ENCODE measurements at regions not wholly inside any gene's neighbourhood (a gene's known extent, or its start where the extent isn't known, plus 50 kb on each side); places are given as distances from the start of the nearest gene placed in this dataset.

DNA sequence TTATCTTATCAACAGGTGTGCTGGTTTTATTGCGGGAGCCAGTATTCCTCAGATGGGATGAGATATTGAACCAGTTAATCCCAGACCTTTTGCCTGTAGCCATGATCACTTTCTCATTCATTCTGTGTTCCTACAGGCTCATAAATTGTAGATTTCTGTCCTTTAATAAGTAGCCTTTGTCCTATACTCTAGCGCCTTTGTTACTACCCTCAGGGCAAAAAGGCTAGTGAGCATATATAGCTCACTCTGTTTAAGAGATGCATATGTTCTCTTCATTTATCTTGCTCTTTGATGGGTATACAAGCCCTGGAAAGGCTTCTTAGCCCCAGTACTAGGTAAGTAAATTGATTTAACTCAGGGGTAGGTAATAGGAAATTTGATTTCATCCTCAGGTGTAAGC is 95.1 kb downstream of the OXSM start:
- no peak overlapping the region for H3K4me3 ChIP-seq
- H3K27me3 ChIP-seq, result no peaks in the 10 kb centered on the region
- H3K4me1 ChIP-seq, result no peaks in the 10 kb centered on the region
- no peaks in the 10 kb centered on the region for H3K9me3 ChIP-seq
- WGBS, 2 donors, result 67 to 86% methylated on average over 2 of the region's 2 CpGs
- H3K36me3 ChIP-seq, result no peaks in the 10 kb centered on the region
- no peak for TF ChIP-seq EP300 (IDR thresholded peaks at IDR 0.05)
- no peak for DNase-seq (ENCODE audit: low spot score in 2 of 2)
- no peak overlapping the region for H3K27ac ChIP-seq

DNA sequence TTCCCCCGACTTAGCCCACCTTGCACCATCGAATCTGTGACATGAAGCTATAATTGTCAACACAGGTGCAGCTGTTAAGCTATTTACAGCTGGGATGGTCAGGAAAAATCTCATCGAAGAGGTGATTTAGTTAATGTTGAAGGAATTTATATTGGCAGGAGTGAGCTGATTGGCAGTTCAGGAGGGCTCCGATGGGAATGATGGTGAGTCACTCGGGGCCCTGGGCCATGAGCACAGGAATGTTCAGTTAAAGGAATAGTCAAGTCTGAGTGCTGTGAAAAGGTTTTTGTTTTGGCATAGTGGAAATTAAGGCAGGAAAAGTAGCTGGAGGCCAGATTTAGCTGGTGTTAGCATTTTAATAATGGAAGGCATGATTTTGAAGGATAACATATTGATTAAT is 95.7 kb downstream of the OXSM start:
- 68% methylated on average over 5 of the region's 5 CpGs for WGBS, 2 donors
- no peaks in the 10 kb centered on the region for H3K36me3 ChIP-seq
- H3K9me3 ChIP-seq, result no peaks in the 10 kb centered on the region
- no peak for TF ChIP-seq POLR2A (IDR thresholded peaks at IDR 0.05)
- TF ChIP-seq, protein P1, sequence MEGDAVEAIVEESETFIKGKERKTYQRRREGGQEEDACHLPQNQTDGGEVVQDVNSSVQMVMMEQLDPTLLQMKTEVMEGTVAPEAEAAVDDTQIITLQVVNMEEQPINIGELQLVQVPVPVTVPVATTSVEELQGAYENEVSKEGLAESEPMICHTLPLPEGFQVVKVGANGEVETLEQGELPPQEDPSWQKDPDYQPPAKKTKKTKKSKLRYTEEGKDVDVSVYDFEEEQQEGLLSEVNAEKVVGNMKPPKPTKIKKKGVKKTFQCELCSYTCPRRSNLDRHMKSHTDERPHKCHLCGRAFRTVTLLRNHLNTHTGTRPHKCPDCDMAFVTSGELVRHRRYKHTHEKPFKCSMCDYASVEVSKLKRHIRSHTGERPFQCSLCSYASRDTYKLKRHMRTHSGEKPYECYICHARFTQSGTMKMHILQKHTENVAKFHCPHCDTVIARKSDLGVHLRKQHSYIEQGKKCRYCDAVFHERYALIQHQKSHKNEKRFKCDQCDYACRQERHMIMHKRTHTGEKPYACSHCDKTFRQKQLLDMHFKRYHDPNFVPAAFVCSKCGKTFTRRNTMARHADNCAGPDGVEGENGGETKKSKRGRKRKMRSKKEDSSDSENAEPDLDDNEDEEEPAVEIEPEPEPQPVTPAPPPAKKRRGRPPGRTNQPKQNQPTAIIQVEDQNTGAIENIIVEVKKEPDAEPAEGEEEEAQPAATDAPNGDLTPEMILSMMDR (IDR thresholded peaks at IDR 0.05), result no peak
- TF ChIP-seq EP300 (IDR thresholded peaks at IDR 0.05), result no peak
- no peak overlapping the region for H3K27ac ChIP-seq
- DNase-seq (ENCODE audit: low spot score in 2 of 2), result no peak
- H3K27me3 ChIP-seq, result no peaks in the 10 kb centered on the region
- H3K4me3 ChIP-seq, result no peak overlapping the region
- H3K4me1 ChIP-seq, result no peaks in the 10 kb centered on the region

DNA sequence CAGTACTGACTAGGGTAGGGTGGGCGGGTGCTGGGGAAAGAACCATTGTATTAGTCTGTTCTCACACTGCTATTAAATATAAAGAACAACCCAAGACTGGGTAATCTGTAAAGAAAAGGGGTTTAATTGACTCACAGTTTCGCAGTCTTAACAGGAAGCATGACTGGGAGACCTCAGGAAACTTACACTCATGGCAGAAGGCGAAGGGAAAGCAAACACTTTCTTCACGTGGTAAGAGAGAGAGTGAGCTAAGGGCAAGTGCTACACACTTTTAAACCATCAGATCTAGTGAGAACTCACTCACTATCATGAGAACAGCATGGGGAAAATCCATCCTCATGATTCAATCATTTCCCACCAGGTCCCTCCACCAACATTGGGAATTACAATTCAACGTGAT is 98.0 kb downstream of the OXSM start:
- Histone ChIP-seq H3K27me3 (no peaks in the 10 kb centered on the region), H3K4me3 (no peak overlapping the region), H3K4me1 (no peaks in the 10 kb centered on the region), H3K9me3 (no peaks in the 10 kb centered on the region), H3K27ac (no peak overlapping the region), H3K36me3 (no peaks in the 10 kb centered on the region)
- TF ChIP-seq EP300 (IDR thresholded peaks at IDR 0.05) (no peak), POLR2A (IDR thresholded peaks at IDR 0.05) (no peak)
- TF ChIP-seq, protein P1 (IDR thresholded peaks at IDR 0.05), result no peak
- DNase-seq (ENCODE audit: low spot score in 2 of 2), result no peak
- WGBS, 2 donors, result 89 to 90% methylated on average over 5 of the region's 5 CpGs

DNA sequence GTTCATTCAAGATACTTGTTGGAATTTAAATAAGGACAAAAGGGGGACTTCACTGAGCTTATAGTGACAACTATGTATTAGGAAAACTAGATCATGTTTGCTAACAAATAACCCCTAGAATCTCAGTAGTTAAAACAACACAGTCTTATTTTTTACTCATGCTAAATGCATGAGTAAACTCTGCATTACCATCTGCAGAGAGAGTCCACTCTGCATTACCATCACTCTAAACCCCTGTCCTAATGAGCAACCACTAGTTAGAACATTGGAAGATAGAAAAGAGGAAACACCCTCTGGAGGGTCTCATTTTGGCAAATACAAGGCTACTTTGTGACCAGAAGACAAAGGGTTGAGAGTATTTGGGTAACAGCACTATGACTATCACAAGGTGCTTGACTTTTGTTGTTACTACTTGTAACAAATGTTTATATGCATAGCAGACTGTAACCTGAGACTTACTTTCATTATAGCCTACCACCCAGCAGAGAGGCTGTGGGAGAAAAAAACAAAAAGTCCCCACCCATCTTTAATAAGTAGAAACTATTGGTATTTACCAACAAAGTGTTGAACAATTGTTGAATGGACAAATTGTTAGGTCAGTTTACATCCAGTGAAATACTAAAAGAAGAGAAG is 99.1 kb downstream of the OXSM start:
- no peak for TF ChIP-seq EP300 (IDR thresholded peaks at IDR 0.05)
- TF ChIP-seq, protein P1 (IDR thresholded peaks at IDR 0.05), result no peak
- no peak for TF ChIP-seq POLR2A (IDR thresholded peaks at IDR 0.05)
- H3K4me1 ChIP-seq, result no peaks in the 10 kb centered on the region
- H3K27me3 ChIP-seq, result no peaks in the 10 kb centered on the region
- no peak overlapping the region for H3K27ac ChIP-seq
- H3K36me3 ChIP-seq, result no peaks in the 10 kb centered on the region
- DNase-seq (ENCODE audit: low spot score in 2 of 2), result no peak
- no peaks in the 10 kb centered on the region for H3K9me3 ChIP-seq
- no peak overlapping the region for H3K4me3 ChIP-seq

DNA sequence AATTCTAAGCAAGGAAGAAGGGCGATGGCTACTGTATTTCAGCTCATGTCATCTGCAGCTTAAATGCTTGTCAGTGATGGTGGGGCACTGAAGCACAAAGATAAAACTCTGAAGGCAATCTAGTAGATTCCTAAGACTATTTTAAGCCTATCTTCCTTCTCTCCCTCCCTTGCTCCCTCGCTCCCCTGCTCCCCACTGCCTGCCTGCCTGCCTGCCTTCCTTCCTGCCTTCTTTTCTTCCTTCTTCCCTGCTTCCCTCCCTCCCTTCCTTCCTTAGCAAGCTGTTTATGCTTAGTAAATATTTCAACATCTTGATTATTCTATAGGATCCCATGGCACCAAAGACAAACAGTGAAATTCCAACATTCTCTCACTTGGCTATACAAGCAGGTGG is 99.6 kb downstream of the OXSM start:
- no peak overlapping the region for H3K4me3 ChIP-seq
- H3K27me3 ChIP-seq, result no peaks in the 10 kb centered on the region
- WGBS, 2 donors, result 86 to 90% methylated on average over 2 of the region's 2 CpGs
- TF ChIP-seq, protein P1 (IDR thresholded peaks at IDR 0.05), result no peak
- TF ChIP-seq POLR2A (IDR thresholded peaks at IDR 0.05), result no peak
- TF ChIP-seq EP300 (IDR thresholded peaks at IDR 0.05), result no peak
- no peaks in the 10 kb centered on the region for H3K4me1 ChIP-seq
- H3K9me3 ChIP-seq, result no peaks in the 10 kb centered on the region
- H3K27ac ChIP-seq, result no peak overlapping the region
- DNase-seq (ENCODE audit: low spot score in 2 of 2), result no peak
- H3K36me3 ChIP-seq, result no peaks in the 10 kb centered on the region

DNA sequence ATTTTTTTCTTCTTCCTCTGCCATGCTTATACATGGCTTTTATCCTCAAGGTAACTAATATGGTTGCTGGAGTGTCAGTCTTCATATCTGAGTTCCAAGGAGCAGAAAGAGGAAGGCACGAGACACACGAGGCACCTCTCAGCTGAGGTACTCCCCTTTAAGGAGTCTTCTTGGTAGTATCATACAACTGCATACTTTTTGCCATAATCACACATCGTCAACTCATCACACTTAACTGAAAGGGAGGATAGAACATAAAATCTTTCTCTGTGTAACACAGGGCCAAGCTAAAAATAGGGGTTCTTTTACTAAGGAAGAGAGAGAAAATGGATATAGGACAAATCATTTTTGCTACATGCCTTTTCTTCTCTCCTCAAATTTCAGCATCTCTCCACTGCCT is 104.2 kb downstream of the OXSM start:
- no peaks in the 10 kb centered on the region for H3K9me3 ChIP-seq
- TF ChIP-seq POLR2A (IDR thresholded peaks at IDR 0.05) (no peak), EP300 (IDR thresholded peaks at IDR 0.05) (no peak)
- TF ChIP-seq, protein P1 (IDR thresholded peaks at IDR 0.05), result no peak
- H3K27me3 ChIP-seq, result no peaks in the 10 kb centered on the region
- H3K4me1 ChIP-seq, result no peaks in the 10 kb centered on the region
- no peak overlapping the region for H3K27ac ChIP-seq
- WGBS, 2 donors, result 87 to 93% methylated on average over 3 of the region's 3 CpGs
- no peak for DNase-seq (ENCODE audit: low spot score in 2 of 2)
- no peak overlapping the region for H3K4me3 ChIP-seq
- H3K36me3 ChIP-seq, result no peaks in the 10 kb centered on the region

All from tibial nerve (tissue), 4 donors.